HK-2 (cell line): ENCODE measurements at regions not wholly inside any gene's neighbourhood (a gene's known extent, or its start where the extent isn't known, plus 50 kb on each side); places are given as distances from the start of the nearest gene placed in this dataset.
"Not testable (repeated sequence)": the region's sequence is repeated elsewhere in the genome, so short reads cannot be mapped to it uniquely, and the experiment has no call there.

Experiments
- DNase-seq: peaks from one replicate; pipeline ENCODE4 v3.0.0-alpha.2; 2018; ENCODE audit not compliant: unreplicated experiment

DNA sequence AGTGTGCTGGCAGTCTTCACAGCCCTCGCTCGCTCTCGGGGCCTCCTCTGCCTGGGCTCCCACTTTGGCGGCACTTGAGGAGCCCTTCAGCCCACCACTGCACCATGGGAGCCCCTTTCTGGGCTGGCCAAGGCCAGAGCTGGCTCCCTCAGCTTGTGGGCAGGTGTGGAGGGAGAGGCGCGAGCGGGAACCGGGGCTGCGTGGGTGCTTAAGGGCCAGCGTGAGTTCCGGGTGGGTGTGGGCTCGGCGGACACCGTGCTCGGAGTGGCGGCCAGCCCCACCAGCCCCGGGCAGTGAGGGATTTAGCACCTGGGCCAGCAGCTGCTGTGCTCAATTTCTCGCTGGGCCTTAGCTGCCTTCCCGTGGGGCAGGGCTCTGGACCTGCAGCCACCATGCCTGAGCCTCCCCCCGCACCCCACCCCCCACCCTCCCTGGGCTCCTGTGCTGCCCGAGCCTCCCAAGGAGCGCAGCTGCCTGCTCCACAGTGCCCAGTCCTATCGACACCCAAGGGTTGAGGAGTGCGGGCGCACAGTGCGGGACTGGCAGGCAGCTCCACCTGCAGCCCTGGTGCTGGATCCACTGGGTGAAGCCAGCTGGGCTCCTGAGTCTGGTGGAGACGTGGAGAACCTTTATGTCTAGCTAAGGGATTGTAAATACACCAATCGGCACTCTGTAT, 684.4 kb upstream of the GOLIM4 start:
- not testable (repeated sequence) for DNase-seq

GRCh38 chr3:168753724-168754123, 658.0 kb upstream of the GOLIM4 start:
- no peak for DNase-seq

- no peak for DNase-seq
Measured at GRCh38 chr3:168752339-168752738, 656.6 kb upstream of the GOLIM4 start.

DNA sequence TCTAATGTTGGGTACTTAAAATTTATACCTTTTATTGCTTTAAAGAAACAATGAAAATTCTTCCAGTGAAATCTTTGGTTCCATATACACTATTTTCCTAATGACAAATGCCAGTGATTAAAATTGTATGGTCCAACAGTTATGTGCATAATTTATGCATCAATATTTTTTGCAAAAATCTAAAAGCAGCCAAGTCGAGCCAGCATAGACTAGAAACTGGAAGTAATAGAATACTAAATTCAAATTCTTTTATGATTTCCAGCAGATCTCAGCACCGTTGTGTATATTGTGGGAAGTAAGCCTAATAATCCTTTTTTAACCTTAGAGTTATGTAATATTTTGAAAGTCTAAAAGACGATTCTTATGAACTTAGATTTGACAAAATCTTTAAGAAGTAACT, 652.0 kb upstream of the GOLIM4 start:
- DNase-seq = no peak

- no peak for DNase-seq
Measured at GRCh38 chr3:168738527-168739325, 643.0 kb upstream of the GOLIM4 start.

DNA sequence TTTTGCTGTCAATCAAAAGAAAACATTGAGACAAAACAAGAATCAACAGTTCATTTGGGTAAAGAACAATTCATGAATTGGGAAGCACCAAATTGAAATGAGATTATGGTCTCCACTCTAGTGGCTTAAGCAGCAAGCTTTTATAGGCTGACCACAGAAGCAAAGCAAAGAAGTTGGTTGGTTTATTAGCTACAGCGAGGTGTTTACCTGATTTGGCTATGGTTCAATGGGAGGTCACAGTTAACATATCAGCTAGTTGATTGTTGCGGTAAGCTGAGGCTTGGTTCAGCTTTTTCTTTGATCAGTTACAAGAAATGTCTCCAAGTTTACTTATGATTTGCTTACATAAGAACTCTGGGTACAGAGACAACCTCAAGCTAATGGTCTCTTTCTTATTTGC, 640.5 kb upstream of the GOLIM4 start:
- DNase-seq = no peak

GRCh38 chr3:168730073-168730472, 634.3 kb upstream of the GOLIM4 start:
- no peak for DNase-seq

GRCh38 chr3:168722091-168722490, 626.4 kb upstream of the GOLIM4 start:
- no peak for DNase-seq

DNA sequence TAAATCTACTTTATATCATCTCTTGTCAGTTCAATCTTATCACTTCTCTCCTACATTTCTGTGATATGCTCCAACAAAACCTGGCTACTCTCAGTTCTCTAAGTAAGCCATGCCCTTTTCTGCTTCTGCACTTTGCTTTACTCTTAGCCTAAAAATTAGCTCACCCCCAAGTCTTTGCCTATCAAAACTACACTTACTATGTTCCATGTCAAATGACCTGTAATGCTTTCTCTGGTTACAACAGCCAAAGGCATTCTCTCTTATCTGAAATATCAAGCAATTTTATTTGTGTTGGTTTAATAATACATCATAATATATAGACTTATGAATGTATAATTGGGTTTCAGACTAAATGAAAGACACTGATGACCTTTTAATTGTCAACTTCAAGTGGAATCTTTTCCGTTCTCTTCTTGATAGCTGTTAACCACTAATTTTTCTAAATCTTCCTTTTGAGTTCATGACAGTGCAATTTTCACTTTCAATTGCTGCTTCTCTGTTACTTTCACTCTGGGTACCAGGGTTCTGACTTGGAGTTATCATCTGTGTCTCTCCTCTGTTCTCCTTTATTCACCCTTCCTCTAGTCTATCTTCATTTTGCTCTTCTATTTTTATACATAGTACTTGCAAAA, 619.0 kb upstream of the GOLIM4 start:
- no peak for DNase-seq

DNA sequence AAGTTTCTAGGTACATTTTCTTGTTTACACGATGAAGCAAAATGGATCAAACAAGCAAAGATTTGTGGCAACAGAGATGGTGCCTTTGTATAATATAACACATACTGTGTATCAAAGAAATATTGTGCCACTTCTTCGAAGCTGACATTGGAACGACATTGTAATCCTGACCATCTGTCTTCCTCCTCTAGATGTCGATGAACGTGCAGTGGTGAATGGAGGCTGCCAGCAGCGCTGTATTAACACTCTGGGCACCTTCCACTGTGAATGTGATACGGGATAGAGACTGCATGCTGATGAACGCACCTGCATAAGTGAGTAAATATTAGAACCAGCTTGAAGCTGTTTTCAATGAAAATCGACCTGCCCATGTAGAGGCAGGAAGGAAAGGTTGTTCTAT, 613.3 kb upstream of the GOLIM4 start:
- no peak for DNase-seq

- DNase-seq = no peak
Measured at GRCh38 chr3:168707900-168708299, 612.2 kb upstream of the GOLIM4 start.

GRCh38 chr3:168705412-168705811, 609.7 kb upstream of the GOLIM4 start:
- no peak for DNase-seq

DNA sequence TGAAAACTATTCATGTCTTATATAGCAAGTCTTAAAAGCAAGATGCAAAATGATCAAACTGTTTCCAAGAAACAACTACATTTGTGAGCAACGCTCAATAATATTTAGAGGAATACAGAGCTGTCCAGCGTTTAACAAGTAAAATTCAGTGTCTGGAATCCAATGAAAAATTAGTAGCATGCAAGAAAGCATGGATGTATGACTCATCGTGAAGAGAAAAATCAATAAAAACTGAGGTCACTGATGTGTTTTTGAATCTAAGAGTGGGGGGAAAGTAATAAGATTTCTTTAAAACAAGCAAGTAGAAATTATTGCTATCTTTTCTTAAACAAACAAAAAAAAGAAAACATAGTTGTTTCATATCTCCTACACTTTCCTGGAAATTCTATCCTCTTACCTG, 600.3 kb upstream of the GOLIM4 start:
- DNase-seq = no peak

DNA sequence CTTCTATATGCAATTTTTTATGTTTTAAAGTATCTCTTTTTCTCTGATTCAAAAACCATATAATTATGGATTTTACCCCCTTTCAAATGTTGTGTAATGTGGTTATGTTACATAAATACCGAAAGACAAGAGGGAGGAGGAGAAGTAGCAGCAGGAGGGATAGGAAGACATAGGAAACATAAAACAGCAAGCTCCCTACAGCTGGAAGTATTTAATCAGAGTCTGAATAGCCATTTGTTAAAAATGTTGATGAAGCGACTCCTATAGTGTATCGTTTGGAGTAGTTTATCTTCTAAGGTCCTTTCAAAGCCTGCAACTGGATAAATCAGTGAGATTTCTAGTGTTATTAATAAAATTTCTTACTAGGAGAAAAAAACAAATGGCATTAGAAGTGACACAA, 598.1 kb upstream of the GOLIM4 start:
- no peak for DNase-seq

DNA sequence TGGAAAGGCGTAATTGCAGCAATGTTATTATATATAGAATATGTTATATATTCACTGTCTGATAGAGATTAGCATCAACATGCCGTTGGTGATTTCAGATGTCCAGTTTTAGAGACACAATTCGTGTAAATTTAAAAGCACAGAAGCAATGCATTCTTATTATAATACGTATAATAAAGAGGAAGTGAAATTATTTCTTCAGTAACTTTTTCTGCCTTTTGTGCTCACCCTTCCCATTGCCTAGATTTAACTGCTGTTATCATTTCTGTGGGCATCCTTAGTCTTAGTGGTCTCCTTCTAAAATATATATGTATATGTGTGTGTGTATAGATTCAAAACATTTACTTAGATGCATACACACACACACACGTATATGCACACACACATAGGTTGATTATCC, 592.5 kb upstream of the GOLIM4 start:
- DNase-seq = no peak

- DNase-seq = no peak
Measured at GRCh38 chr3:168684519-168684918, 588.8 kb upstream of the GOLIM4 start.

DNA sequence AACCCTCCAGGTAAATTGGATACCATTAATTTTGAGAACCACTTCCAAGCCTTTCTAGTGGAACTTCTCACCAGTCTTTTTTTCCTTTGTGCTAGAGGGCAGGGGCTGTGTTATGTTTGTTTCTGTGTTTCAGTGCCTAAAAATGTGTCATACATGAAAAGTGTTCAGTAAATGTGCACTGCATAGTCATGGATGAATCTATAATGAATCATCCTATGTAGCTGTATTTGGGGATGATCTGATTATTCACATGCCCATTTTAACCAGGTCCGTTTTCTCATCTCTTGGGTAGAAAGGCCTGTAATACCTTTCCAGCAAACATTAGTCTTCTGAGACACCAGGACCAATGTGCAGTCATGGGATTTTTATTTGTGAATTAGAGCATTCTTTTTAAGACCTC, 583.0 kb upstream of the GOLIM4 start:
- DNase-seq = no peak

GRCh38 chr3:168671091-168671490, 575.4 kb upstream of the GOLIM4 start:
- no peak for DNase-seq

DNA sequence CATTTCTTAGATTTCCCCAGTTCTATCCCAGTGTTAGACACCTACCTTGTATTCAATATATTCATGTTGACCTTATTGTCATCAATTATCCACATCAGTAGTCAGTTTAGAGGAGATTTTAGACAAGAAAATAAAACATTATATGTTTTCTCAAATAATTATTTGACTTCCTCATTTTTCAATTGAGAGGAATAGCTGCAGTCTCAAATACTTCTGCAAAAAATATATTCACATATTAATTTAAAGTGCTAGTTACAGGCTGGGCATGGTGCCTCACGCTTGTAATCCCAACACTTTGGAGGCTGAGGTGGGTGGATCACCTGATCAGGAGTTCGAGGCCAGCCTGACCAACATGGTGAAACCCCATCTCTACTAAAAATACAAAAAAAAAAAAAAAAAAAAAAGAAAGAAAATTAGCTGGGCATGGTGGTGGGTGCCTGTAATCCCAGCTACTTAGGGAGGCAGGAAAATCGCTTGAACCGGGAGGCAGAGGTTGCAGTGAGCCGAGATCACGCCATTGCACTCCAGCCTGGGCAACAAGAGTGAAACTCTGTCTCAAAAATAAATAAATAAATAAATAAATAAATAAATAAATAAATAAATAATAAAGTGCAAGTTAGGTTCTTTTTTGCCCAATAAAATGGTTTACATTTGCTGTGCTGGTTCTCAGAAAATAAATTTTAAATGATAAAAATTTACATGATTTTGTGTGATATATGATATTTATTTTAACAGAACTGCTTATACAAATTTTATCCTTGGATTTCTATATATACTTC, 565.3 kb upstream of the GOLIM4 start:
- not testable (repeated sequence) for DNase-seq

- DNase-seq = no peak
Measured at GRCh38 chr3:168659015-168659414, 563.3 kb upstream of the GOLIM4 start.

- DNase-seq = no peak
Measured at GRCh38 chr3:168655611-168656010, 559.9 kb upstream of the GOLIM4 start.

DNA sequence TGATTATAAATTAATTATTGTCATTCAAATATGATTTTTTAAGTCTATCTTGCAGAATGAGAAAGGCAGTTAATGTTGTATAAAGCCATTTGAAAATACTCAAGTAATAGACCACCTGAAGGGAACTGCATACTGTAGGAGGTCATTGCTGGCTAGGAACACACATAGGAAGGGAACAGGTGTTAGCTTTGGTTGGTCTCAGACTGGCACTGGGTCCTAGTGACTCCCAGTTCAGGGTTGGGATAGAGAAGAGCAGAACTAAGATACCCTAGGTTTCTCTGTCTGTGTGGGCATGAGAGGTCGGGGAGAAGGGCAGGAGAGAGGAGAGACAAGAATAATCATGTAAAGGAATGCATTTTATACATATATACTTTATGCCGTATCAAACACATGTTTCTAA, 559.0 kb upstream of the GOLIM4 start:
- DNase-seq = no peak
